Lower lobe of right lung (tissue), 2 donors: ENCODE measurements at regions not wholly inside any gene's neighbourhood (a gene's known extent, or its start where the extent isn't known, plus 50 kb on each side); places are given as distances from the start of the nearest gene placed in this dataset.
A peak's percentile ranks its signal among the peaks of the same experiment; 100 is the strongest.

Source experiments
- ATAC-seq, 2 donors: fragments of 200-7000 bp; cut with Tn5 transposase; one replicate each; pipeline ENCODE4 v1.9.1; 2020 to 2022; ENCODE audit warnings: mild to moderate bottlenecking in 2 of 2, moderate library complexity in 2 of 2
- DNase-seq: peaks from one replicate; pipeline ENCODE4 v3.0.0-alpha.2; 2020
- H3K27ac ChIP-seq: fragments of 200-600 bp; one replicate; pipeline ENCODE4 v1.8.0; 2022
- H3K27me3 ChIP-seq: fragments of 200-600 bp; one replicate; pipeline ENCODE4 v1.8.0; 2022; ENCODE audit warnings: low read depth
- H3K36me3 ChIP-seq: fragments of 200-600 bp; one replicate; pipeline ENCODE4 v1.8.0; 2022; ENCODE audit warnings: mild to moderate bottlenecking
- H3K4me1 ChIP-seq: fragments of 200-600 bp; one replicate; pipeline ENCODE4 v1.8.0; 2022
- H3K4me3 ChIP-seq: fragments of 200-600 bp; one replicate; pipeline ENCODE4 v1.8.0; 2022; ENCODE audit warnings: mild to moderate bottlenecking
- H3K9me3 ChIP-seq: fragments of 200-600 bp; one replicate; pipeline ENCODE4 v1.8.0; 2022
- CTCF ChIP-seq: fragments of 200-600 bp; IDR thresholded peaks from one replicate; pipeline ENCODE4 v1.8.0; 2022; ENCODE audit warnings: antibody characterized with exemption, mild to moderate bottlenecking
- intact Hi-C: fragments of 100-400 bp; cut with DNase I; formaldehyde crosslinking; loops from one replicate; pipeline ENCODE4 v1.11.0; 2022
- donor health status: DM: no; HTN: yes; CAD: no; lungs with severe emphysema.

GRCh38 chr4:35491093-35491492, 753.2 kb downstream of the ARAP2 start:
- TF ChIP-seq CTCF, result no peak
- intact Hi-C loops, result no loop called here
- H3K27me3 ChIP-seq, result no peaks in the 10 kb centered on the region
- H3K36me3 ChIP-seq, result no peaks in the 10 kb centered on the region
- no peaks in the 10 kb centered on the region for H3K4me1 ChIP-seq
- ATAC-seq (no peak), DNase-seq (no peak)
- no peaks in the 10 kb centered on the region for H3K9me3 ChIP-seq
- H3K27ac ChIP-seq, result no peak overlapping the region
- no peak overlapping the region for H3K4me3 ChIP-seq

- ATAC-seq, result peak in 1 of 2 donors; percentile 42
Observed at GRCh38 chr4:35493977-35494376, 750.3 kb downstream of the ARAP2 start.

GRCh38 chr4:35494955-35495354, 749.4 kb downstream of the ARAP2 start:
- Histone ChIP-seq H3K4me1 (no peaks in the 10 kb centered on the region), H3K36me3 (no peaks in the 10 kb centered on the region), H3K9me3 (no peaks in the 10 kb centered on the region), H3K27me3 (no peaks in the 10 kb centered on the region), H3K4me3 (no peak overlapping the region), H3K27ac (no peak overlapping the region)
- no peak for TF ChIP-seq CTCF
- DNase-seq (no peak), ATAC-seq (peak in 1 of 2 donors; percentile 37)
- intact Hi-C loops, result no loop called here

More at GRCh38 chr4:35493977-35494376, 750.3 kb downstream of the ARAP2 start:
- no peaks in the 10 kb centered on the region for H3K4me1 ChIP-seq
- DNase-seq, result no peak
- no peak overlapping the region for H3K27ac ChIP-seq
- TF ChIP-seq CTCF, result no peak
- H3K36me3 ChIP-seq, result no peaks in the 10 kb centered on the region
- no peaks in the 10 kb centered on the region for H3K27me3 ChIP-seq
- no peak overlapping the region for H3K4me3 ChIP-seq
- intact Hi-C loops, result no loop called here
- H3K9me3 ChIP-seq, result no peaks in the 10 kb centered on the region

- Histone ChIP-seq H3K36me3 (no peaks in the 10 kb centered on the region), H3K9me3 (no peaks in the 10 kb centered on the region), H3K27ac (no peak overlapping the region), H3K4me1 (no peaks in the 10 kb centered on the region), H3K27me3 (no peaks in the 10 kb centered on the region), H3K4me3 (no peak overlapping the region)
- intact Hi-C loops, result no loop called here
- no peak for TF ChIP-seq CTCF
- DNase-seq (no peak), ATAC-seq (no peak)
Observed at GRCh38 chr4:35500812-35501211, 743.5 kb downstream of the ARAP2 start.

- intact Hi-C loops, result no loop called here
Observed at GRCh38 chr4:35503435-35503834, 740.9 kb downstream of the ARAP2 start.

More at GRCh38 chr4:35503435-35503834, 740.9 kb downstream of the ARAP2 start:
- H3K27me3 ChIP-seq, result no peaks in the 10 kb centered on the region
- no peak overlapping the region for H3K4me3 ChIP-seq
- H3K36me3 ChIP-seq, result no peaks in the 10 kb centered on the region
- no peak overlapping the region for H3K27ac ChIP-seq
- TF ChIP-seq CTCF, result no peak
- no peak for ATAC-seq
- H3K4me1 ChIP-seq, result no peaks in the 10 kb centered on the region
- no peaks in the 10 kb centered on the region for H3K9me3 ChIP-seq
- DNase-seq, result no peak
